GM12878 (cell line): ENCODE measurements at regions not wholly inside any gene's neighbourhood (a gene's known extent, or its start where the extent isn't known, plus 50 kb on each side); places are given as distances from the start of the nearest gene placed in this dataset.

ENCODE experiments used
- ATAC-seq: fragments of 200-7000 bp; cut with Tn5 transposase; 3 replicates; pipeline ENCODE4 v1.9.1; 2020; ENCODE audit warnings: mild to moderate bottlenecking, moderate library complexity
- BruUV-seq: library from RNA; stranded (reverse); fragments of 400-500 nt; replicated peaks from 2 replicates; lab custom pipeline; 2021; lab: Mats Ljungman, UMichigan
- CTCF ChIA-PET: fragments of 300-600 bp; sonication (Branson Sonifier 250); formaldehyde crosslinking; extraction: SDS; loops from one replicate; lab custom pipeline; 2021; ENCODE audit warnings: inconsistent platforms; lab: Yijun Ruan, JAX
- POLR2A ChIA-PET: fragments of 350-600 bp; formaldehyde crosslinking; extraction: SDS; loops from one replicate; lab custom pipeline; 2021; ENCODE audit warnings: inconsistent platforms; lab: Charles Lee
- RAD21 ChIA-PET: fragments of 300-600 bp; sonication (Branson Sonifier 250); formaldehyde crosslinking; loops from one replicate; lab custom pipeline; 2023; ENCODE audit warnings: antibody characterized with exemption; ENCODE audit not compliant: unreplicated experiment; lab: Charles Lee
- SMC1A ChIA-PET: fragments of 300-600 bp; sonication (Branson Sonifier 250); formaldehyde crosslinking; loops from one replicate; lab custom pipeline; 2023; ENCODE audit not compliant: unreplicated experiment, uncharacterized antibody; lab: Charles Lee
- DNase-seq: peaks from one replicate; pipeline ENCODE4 v3.0.0-alpha.2; 2011; ENCODE audit warnings: low read depth, low spot score
- FAIRE-seq: peaks from 3 replicates; lab custom pipeline; 2011; peaks lifted over from hg19 to GRCh38; lab: Jason Lieb, UNC
- H2AFZ ChIP-seq: 2 replicates; pipeline ENCODE4 v1.6.0; 2011; ENCODE audit warnings: low read depth, low read length, control low read depth; ENCODE audit not compliant: control insufficient read depth
- H3K27ac ChIP-seq: 2 replicates; pipeline ENCODE4 v1.5.1; 2011; ENCODE audit warnings: control low read depth; ENCODE audit not compliant: control insufficient read depth, insufficient read depth
- H3K27me3 ChIP-seq, 2 experiments: replicated peaks in 1 of 2; 2 replicates each; pipeline versions ENCODE4 v1.6.0 to v1.6.1; 2011; ENCODE audit warnings: low read length in 1 of 2; ENCODE audit not compliant: control insufficient read depth in 2 of 2, insufficient read depth in 2 of 2
- H3K36me3 ChIP-seq, 2 experiments: 2 replicates each; pipeline ENCODE4 v1.5.1; 2011; ENCODE audit warnings: low read length in 1 of 2; ENCODE audit not compliant: control insufficient read depth in 2 of 2, insufficient read depth in 2 of 2
- H3K4me1 ChIP-seq: 2 replicates; pipeline ENCODE4 v1.6.1; 2011; ENCODE audit warnings: mild to moderate bottlenecking, low read length, moderate library complexity, mixed read lengths; ENCODE audit not compliant: control insufficient read depth, insufficient read depth
- H3K4me2 ChIP-seq: 2 replicates; pipeline ENCODE4 v1.6.0; 2011; ENCODE audit warnings: control low read depth; ENCODE audit not compliant: control insufficient read depth, insufficient read depth
- H3K4me3 ChIP-seq: fragments of 200-600 bp; sonication (generic); 2 replicates; pipeline ENCODE4 v1.5.1; 2016
- H3K79me2 ChIP-seq: 2 replicates; pipeline ENCODE4 v1.6.0; 2011; ENCODE audit warnings: low read length; ENCODE audit not compliant: control insufficient read depth, insufficient read depth
- H3K9ac ChIP-seq: 2 replicates; pipeline ENCODE4 v1.8.0; 2011; ENCODE audit warnings: low read length, control low read depth, mixed read lengths; ENCODE audit not compliant: control insufficient read depth, insufficient read depth
- H3K9me3 ChIP-seq: replicated peaks from 3 replicates; pipeline ENCODE4 v1.5.1; 2011; ENCODE audit warnings: mild to moderate bottlenecking, low read length; ENCODE audit not compliant: control insufficient read depth, insufficient read depth
- H4K20me1 ChIP-seq: 2 replicates; pipeline ENCODE4 v1.6.0; 2011; ENCODE audit not compliant: control insufficient read depth, insufficient read depth
- ASH2L ChIP-seq: fragments of 300-600, 200-600 bp; sonication (generic); IDR thresholded peaks from 2 replicates; pipeline ENCODE4 v1.6.1; 2017; ENCODE audit warnings: low read depth, mild to moderate bottlenecking, borderline replicate concordance
- FOXK2 ChIP-seq: fragments of 450-650 bp; IDR thresholded peaks from 2 replicates; pipeline ENCODE4 v1.6.1; 2017; ENCODE audit warnings: mild to moderate bottlenecking, moderate library complexity
- GATAD2B ChIP-seq: fragments of 450-650 bp; conservative IDR thresholded peaks from 2 replicates; pipeline ENCODE4 v1.6.1; 2017; ENCODE audit warnings: low read depth, mild to moderate bottlenecking, moderate library complexity
- HCFC1 ChIP-seq: fragments of 150-350 bp; IDR thresholded peaks from 2 replicates; pipeline ENCODE4 v1.6.1; 2014; ENCODE audit warnings: low read length
- IRF3 ChIP-seq: fragments of 450-650 bp; IDR thresholded peaks from 2 replicates; pipeline ENCODE4 v1.6.1; 2014; ENCODE audit warnings: mild to moderate bottlenecking
- KDM1A ChIP-seq: fragments of 200-600 bp; sonication (generic); IDR thresholded peaks from 2 replicates; pipeline ENCODE4 v1.6.1; 2016; ENCODE audit warnings: borderline replicate concordance
- KLF5 ChIP-seq: fragments of 450-650 bp; IDR thresholded peaks from 2 replicates; pipeline ENCODE4 v1.6.1; 2014; ENCODE audit warnings: mild to moderate bottlenecking; ENCODE audit not compliant: partially characterized antibody
- MTA3 ChIP-seq: IDR thresholded peaks from 2 replicates; pipeline ENCODE4 v1.6.1; 2012; ENCODE audit warnings: low read length, inconsistent platforms, borderline replicate concordance
- NFYB ChIP-seq: IDR thresholded peaks from 2 replicates; pipeline ENCODE4 v1.6.1; 2011; ENCODE audit warnings: low read depth, mild to moderate bottlenecking, low read length, improper control_type of control experiment, moderate library complexity; ENCODE audit not compliant: insufficient read depth
- POLR2A ChIP-seq: IDR thresholded peaks from 2 replicates; pipeline ENCODE4 v1.6.1; 2011; ENCODE audit warnings: low read depth, mild to moderate bottlenecking, low read length
- POU2F2 ChIP-seq: IDR thresholded peaks from 3 replicates; pipeline ENCODE4 v1.6.1; 2011; ENCODE audit warnings: low read depth, mild to moderate bottlenecking, low read length, borderline replicate concordance
- ZNF207 ChIP-seq: fragments of 450-650 bp; IDR thresholded peaks from 2 replicates; pipeline ENCODE4 v1.6.1; 2014; ENCODE audit warnings: antibody characterized with exemption, mild to moderate bottlenecking, borderline replicate concordance
- ZNF24 ChIP-seq: fragments of 450-650 bp; IDR thresholded peaks from 2 replicates; pipeline ENCODE4 v1.6.1; 2017; ENCODE audit warnings: antibody characterized with exemption, mild to moderate bottlenecking
- ZNF274 ChIP-seq: IDR thresholded peaks from one replicate; pipeline ENCODE4 v1.8.0; 2011; ENCODE audit not compliant: insufficient read length, insufficient read depth
- WGBS: methylation state at CpG from one replicate; pipeline ENCODE4 v1.1.6; 2016; ENCODE audit warnings: low lambda C conversion rate; ENCODE audit not compliant: insufficient replicate concordance, insufficient coverage; ENCODE audit errors: missing lambda C conversion rate; 5-methylcytosine and 5-hydroxymethylcytosine counted together
- in situ Hi-C: fragments of 300-500 bp; cut with MboI; formaldehyde crosslinking; loops from 9 replicates; pipeline ENCODE4 v1.14.3; 2018; ENCODE audit warnings: mixed read lengths
- intact Hi-C: fragments of 100-400 bp; cut with micrococcal nuclease; formaldehyde crosslinking; loops from one replicate; pipeline ENCODE4 v1.14.2; 2022; ENCODE audit not compliant: unreplicated experiment
- TF ChIP-seq, protein P1 (sequence below): fragments of 150-350 bp; IDR thresholded peaks from 2 replicates; pipeline ENCODE4 v1.6.1; 2016; ENCODE audit warnings: low read depth, low read length

DNA sequence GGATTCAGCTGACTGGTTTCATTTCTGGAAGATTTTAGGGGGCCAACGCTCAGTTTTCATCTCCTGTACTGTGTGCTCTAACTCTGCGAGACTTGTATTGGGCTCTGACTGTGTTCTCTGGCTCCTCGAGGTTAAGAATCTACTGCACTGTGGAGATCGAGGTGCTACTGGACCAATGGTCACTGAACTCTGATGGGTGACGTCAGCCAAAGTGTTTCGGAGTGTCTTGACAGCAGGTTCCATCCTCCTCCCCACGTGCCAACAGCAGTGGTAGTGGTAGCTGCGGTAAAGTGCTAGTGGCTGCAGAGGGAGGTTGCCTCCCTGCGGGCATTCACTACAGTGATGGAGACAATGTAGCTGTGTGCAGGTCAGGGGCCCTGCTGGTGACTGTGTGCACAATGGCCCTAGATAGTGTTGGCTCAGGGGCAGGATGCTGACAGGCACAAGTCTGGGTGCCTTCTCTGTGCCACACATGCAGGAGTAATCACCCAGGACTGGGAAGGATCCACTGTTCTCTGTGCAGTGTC is 705.7 kb upstream of the DDX18 start:
- ChIA-PET CTCF (no interaction called here), POLR2A (no interaction called here), RAD21 (no interaction called here), SMC1A (no interaction called here)
- BruUV-seq: no TSS peak
- ATAC-seq (no peak), DNase-seq (no peak), FAIRE-seq (no peak)
- 10% methylated on average over 9 of the region's 9 CpGs for WGBS
- Histone ChIP-seq H3K4me1 (no peaks in the 10 kb centered on the region), H2AFZ (no peak overlapping the region), H3K27ac (no peak overlapping the region), H3K79me2 (no peaks in the 10 kb centered on the region), H3K36me3 (no peaks in the 10 kb centered on the region), H4K20me1 (no peaks in the 10 kb centered on the region), H3K4me2 (no peak overlapping the region), H3K9me3 (no peaks in the 10 kb centered on the region; the same call in 2 of the 3 replicates), H3K9ac (no peak overlapping the region), H3K27me3 (no peaks in the 10 kb centered on the region), H3K4me3 (no peak overlapping the region)
- TF ChIP-seq GATAD2B: no peak
- TF ChIP-seq MTA3: no peak
- TF ChIP-seq POLR2A: no peak
- no peak for TF ChIP-seq FOXK2
- intact Hi-C loops (no loop called here), in situ Hi-C loops (no loop called here)

DNA sequence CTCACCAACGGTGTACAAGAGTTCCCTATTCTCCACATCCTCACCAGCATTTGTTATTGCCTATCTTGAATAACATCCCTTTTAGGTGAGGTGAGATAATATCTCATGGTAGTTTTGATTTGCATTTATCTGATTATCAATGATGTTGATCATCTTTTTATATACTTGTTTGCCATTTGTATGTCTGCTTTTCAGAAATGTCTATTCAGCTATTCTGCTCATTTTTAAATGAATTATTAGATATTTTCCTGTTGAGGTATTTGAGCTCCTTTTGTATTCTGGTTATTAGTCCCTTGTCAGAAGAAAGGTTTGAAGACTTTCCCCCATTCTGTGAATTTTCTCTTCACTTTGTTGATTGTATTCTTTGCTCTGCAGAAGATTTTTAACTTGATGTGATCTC is 695.5 kb upstream of the DDX18 start:
- H3K36me3 ChIP-seq: no peaks in the 10 kb centered on the region
- FAIRE-seq (no peak), DNase-seq (no peak), ATAC-seq (no peak)
- POLR2A ChIA-PET: no interaction called here
- SMC1A ChIA-PET: no interaction called here
- H3K4me3 ChIP-seq: no peak overlapping the region
- no peaks in the 10 kb centered on the region for H3K9me3 ChIP-seq
- intact Hi-C loops (no loop called here), in situ Hi-C loops (no loop called here)
- TF ChIP-seq HCFC1 (no peak), KDM1A (no peak), ZNF24 (no peak), POU2F2 (no peak), ZNF274 (no peak), NFYB (no peak), ZNF207 (no peak), KLF5 (no peak), IRF3 (no peak), ASH2L (no peak)
- TF ChIP-seq, protein P1, sequence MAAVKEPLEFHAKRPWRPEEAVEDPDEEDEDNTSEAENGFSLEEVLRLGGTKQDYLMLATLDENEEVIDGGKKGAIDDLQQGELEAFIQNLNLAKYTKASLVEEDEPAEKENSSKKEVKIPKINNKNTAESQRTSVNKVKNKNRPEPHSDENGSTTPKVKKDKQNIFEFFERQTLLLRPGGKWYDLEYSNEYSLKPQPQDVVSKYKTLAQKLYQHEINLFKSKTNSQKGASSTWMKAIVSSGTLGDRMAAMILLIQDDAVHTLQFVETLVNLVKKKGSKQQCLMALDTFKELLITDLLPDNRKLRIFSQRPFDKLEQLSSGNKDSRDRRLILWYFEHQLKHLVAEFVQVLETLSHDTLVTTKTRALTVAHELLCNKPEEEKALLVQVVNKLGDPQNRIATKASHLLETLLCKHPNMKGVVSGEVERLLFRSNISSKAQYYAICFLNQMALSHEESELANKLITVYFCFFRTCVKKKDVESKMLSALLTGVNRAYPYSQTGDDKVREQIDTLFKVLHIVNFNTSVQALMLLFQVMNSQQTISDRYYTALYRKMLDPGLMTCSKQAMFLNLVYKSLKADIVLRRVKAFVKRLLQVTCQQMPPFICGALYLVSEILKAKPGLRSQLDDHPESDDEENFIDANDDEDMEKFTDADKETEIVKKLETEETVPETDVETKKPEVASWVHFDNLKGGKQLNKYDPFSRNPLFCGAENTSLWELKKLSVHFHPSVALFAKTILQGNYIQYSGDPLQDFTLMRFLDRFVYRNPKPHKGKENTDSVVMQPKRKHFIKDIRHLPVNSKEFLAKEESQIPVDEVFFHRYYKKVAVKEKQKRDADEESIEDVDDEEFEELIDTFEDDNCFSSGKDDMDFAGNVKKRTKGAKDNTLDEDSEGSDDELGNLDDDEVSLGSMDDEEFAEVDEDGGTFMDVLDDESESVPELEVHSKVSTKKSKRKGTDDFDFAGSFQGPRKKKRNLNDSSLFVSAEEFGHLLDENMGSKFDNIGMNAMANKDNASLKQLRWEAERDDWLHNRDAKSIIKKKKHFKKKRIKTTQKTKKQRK: no peak
- no TSS peak for BruUV-seq
- H2AFZ ChIP-seq: no peak overlapping the region
- no peaks in the 10 kb centered on the region for H3K27me3 ChIP-seq
- no peaks in the 10 kb centered on the region for H3K79me2 ChIP-seq
- no peaks in the 10 kb centered on the region for H3K4me1 ChIP-seq
- WGBS: 0% methylated on average over 1 of the region's 1 CpG
- H4K20me1 ChIP-seq: no peaks in the 10 kb centered on the region
- no peak overlapping the region for H3K27ac ChIP-seq
- RAD21 ChIA-PET: no interaction called here
- H3K4me2 ChIP-seq: no peak overlapping the region
- CTCF ChIA-PET: no interaction called here
- H3K9ac ChIP-seq: no peak overlapping the region
